GM10266 (cell line): ENCODE measurements at regions not wholly inside any gene's neighbourhood (a gene's known extent, or its start where the extent isn't known, plus 50 kb on each side); places are given as distances from the start of the nearest gene placed in this dataset.

Source experiments
- DNase-seq: peaks from one replicate; pipeline ENCODE4 v3.0.0; 2012; ENCODE audit errors: extremely low spot score
- CTCF ChIP-seq: IDR thresholded peaks from 2 replicates; pipeline ENCODE4 v1.5.1; 2012; ENCODE audit warnings: mild to moderate bottlenecking, low read depth; ENCODE audit not compliant: control insufficient read depth, insufficient read depth; ENCODE audit errors: missing control alignments

- TF ChIP-seq CTCF = no peak
- DNase-seq = no peak
Observed at GRCh38 chr1:172909606-172910326, 141.0 kb downstream of the TNFSF18 start.

- no peak for DNase-seq
- TF ChIP-seq CTCF = no peak
Observed at GRCh38 chr1:172912765-172913260, 137.9 kb downstream of the TNFSF18 start.

- no peak for TF ChIP-seq CTCF
- DNase-seq = no peak
Observed at GRCh38 chr1:172914501-172915144, 136.1 kb downstream of the TNFSF18 start.

- DNase-seq = no peak
- no peak for TF ChIP-seq CTCF
Observed at GRCh38 chr1:172915271-172915670, 135.5 kb downstream of the TNFSF18 start.

- TF ChIP-seq CTCF = no peak
- DNase-seq = no peak
Observed at GRCh38 chr1:172916116-172916515, 134.6 kb downstream of the TNFSF18 start.

- no peak for DNase-seq
- no peak for TF ChIP-seq CTCF
Observed at GRCh38 chr1:172917972-172918371, 132.8 kb downstream of the TNFSF18 start.

- TF ChIP-seq CTCF = no peak
- no peak for DNase-seq
Observed at GRCh38 chr1:172918478-172918877, 132.3 kb downstream of the TNFSF18 start.
